GM19025 (cell line): ENCODE measurements at regions not wholly inside any gene's neighbourhood (a gene's known extent, or its start where the extent isn't known, plus 50 kb on each side); places are given as distances from the start of the nearest gene placed in this dataset.

Source experiments
- ATAC-seq: cut with Tn5 transposase; IDR thresholded peaks from one replicate; pipeline ENCODE4 v1.9.1; 2021; ENCODE audit warnings: mild to moderate bottlenecking, low read depth, moderate library complexity; ENCODE audit not compliant: unreplicated experiment

DNA sequence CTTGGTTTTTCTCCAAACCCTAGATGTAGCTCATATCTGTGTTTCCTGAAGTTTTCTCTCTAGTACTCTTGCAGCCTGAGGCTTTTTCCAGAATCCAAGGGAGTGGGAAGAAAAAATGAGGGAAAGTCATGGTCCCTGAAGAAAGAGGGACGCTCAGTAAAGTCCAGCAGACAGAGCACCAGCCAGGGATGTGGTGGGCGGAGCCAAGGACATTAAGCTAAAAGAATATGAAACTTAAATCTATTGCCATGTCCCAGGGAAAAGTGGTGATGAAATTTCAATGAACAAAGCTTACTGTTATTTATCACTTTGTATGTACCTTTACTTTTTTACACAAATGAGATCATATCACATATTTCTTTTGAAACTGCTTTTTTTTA, 430.2 kb downstream of the USP25 start:
- no peak for ATAC-seq

DNA sequence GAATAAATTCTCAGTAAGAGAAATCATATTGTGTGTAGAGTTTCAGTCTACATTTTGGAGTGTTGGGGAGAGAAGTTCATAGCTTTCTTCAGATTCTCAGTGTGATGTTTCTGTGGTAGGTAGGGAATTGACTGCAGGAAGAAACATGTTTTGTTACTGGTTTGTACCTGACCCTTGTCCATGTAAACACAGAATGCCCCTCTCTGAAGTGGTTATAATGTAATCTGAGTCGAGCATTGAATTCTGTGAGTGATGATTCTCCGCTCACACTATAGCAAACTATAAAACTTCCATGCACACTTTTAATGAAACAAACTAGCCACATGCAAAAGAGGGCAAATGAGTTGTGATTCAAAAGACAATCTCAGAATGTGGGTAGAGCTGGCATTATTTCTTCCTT, 433.2 kb downstream of the USP25 start:
- no peak for ATAC-seq

DNA sequence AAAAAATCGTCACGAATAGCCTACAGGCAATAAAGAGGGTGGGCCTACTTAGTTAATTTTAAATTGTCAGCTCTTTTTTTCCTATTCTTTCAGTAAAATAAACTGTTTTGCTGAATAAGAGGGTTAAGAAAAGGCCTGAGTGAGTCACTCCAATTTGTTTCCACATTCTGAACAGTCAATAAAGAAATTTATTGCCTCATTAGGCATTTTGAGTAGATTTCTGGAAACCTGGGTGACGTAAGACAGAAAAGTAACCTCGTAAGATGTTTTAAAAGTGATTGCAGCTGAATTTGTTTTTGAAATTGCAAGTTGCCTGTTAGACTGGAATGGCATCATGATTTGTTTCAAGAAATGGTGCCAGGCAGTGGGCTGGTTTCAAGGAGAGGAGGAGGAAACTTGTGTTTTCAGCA, 439.3 kb downstream of the USP25 start:
- no peak for ATAC-seq

DNA sequence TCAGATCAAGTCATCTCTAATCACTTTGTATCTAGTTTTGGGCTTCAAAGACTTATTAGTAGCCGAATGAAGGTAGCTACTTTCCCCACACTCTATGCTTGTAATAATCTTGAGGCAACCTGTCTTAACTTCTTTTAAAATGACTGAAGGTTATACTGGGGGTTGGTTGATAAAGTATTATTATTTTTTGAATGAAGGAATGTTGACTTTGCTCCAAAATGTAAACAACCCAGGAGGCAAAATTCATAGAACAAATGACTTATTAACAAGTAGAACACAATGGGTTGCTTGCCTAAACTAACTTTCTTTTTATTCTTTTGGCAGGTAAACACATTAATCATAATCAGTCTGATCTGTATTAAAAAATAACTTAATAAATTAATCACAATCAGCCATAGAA, 440.0 kb downstream of the USP25 start:
- ATAC-seq: no peak

DNA sequence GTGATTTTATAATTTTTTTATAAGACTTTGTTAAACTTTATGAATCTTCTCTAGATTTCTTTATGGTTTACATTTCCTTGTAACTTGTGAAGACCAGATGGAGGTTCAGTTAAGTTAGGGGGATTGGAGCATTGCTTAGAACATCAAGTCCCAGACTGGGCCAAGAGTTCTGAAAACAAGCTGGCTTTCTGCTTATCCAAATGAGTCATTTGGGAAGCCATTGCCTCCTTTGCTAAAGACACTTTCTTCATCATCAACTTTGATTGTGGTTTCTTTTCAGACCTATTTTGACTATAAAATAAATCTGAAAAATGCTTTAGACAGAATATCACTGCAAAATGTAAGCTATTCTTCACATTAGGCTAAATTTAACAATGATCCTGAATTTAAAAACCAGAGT, 446.8 kb downstream of the USP25 start:
- no peak for ATAC-seq

DNA sequence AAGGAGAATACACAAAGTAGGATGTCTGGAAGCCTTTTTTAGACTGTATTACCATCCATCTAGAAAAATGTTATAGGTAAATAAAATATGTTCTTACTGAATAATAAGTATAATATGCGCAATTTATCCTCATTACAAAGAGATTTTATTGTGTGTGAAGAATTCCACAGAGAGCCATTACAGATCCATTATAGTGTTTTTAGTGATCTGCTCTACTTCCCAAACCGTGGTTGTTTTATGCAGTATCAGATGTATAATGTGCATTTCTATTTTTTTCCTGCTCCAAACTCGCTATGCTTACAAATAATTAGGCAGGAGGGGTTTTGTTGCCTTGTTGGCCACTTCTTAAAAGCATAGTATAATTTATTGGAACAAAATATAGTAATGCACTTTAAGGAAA, 447.8 kb downstream of the USP25 start:
- ATAC-seq: no peak

DNA sequence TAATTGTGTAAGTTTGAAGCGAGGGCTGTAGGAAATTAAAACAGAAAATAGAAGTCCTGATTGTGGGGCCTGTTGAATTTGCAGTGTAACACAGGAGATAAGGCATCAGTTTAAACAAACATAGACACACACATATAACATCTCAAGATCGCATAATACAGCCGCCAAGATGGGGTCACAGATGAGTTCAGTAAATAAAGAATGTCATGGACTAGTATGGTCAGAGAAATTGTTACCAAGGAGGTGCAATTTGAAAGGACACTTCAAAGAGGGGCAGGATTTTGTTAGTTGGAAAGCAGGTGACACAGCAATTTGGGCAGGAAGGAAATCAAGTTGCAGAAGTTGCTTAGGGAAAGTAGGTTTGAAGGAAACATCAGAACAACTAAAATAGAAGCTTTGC, 450.0 kb downstream of the USP25 start:
- no peak for ATAC-seq

DNA sequence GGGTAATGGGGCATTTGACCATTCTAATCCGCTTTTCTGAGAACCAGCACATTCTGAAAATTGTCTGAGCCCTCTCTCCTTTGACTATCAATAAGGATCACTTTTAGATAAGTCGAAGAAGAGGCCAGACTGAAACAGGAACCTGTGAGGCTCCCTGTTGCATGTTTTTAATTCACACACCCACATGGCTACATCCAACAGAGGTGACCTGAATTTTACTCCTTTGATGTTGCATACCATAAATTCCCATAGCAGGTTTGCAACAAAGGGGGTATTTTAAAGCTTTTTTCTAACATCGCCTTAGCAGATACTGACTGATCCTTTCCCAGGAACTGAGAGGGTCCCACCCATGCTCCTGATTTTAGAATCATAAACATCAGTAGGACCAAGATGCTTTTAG, 450.8 kb downstream of the USP25 start:
- ATAC-seq: no peak

DNA sequence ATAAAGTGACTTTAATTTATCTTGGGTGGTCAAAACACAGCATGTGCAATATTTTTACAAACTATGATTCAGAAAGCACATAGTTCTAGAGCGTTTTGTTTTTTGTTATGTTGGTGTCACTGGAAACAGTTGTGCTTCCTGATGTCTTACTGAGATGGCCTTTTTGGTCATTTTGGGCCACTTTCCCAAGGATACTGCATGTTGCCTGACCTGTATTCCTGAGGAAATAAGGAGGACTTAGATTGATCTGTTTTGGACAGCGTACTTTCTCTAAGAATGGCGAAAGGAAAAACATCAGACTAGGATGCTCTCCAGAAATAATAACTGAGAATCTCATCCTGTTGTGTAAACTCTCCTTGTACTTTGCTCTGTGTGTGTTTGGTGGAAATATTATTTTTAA, 451.2 kb downstream of the USP25 start:
- no peak for ATAC-seq

DNA sequence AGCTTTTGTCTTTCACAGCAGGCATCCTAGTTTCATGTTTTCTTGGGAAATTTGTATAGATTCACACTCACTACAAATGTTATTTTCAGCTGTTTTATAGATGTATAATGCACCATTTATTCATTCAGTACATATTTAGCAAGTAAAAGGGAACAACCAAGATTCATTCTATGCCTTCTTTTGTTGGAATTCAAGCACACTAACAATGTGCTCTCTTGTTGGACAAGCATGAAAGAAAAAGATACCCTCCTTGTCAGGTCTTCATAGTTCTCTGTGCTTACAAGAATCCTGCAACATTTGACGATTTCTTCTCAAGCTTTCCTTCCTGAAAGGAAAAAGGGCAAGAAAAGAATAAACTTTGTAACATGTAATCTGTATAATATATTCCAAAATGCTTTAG, 456.0 kb downstream of the USP25 start:
- no peak for ATAC-seq

DNA sequence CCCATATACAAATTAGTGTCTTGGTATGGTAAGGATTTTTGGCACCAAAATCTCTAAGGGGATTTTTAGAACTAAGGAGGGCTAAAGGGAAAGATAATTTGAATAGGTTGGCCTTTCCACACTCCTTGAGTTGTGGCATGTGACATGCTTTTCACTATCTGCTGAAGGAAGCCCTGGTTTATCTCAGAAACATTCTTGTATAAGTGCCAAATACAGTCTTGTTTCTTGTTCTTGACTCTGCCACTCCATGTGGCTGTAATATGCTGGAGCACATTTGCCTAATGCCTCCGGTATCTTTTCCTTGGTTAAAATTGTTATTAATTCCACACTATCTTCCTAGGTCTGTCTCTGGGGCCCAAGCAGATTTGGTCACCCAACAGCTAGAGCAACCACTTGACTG, 457.0 kb downstream of the USP25 start:
- no peak for ATAC-seq

DNA sequence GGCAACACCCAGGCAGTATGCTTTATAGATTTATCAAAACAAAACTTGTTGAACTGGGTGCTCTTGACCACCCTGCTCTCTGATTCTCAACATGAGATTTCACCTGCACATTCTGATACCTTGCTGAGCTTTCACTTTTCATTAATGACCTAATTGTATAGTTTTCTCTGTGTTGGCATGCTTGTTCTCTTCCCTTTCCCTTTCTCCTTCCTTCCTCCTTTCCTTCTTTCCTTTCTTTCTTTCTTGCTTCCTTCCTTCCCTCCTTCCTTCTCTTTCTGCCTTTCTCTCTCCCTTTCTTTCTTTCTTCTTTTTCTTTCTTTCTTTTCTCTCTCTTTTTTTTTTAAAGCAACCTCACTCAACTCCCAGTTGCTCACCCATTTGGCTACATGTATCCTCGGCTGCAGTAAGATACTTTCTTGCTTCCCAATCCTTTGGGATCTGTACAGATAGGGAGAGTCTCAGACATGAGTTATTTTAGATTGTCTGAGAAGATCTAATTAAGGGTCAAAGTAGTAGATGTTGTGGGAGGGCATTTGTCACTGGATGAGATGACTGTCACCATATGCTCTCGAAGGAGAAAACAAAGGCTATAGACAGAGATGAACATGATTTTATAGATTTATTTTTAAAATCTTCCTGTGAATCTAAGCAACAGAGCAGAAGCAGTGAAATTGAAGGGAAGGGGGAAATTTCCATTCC, 458.0 kb downstream of the USP25 start:
- ATAC-seq: no peak

DNA sequence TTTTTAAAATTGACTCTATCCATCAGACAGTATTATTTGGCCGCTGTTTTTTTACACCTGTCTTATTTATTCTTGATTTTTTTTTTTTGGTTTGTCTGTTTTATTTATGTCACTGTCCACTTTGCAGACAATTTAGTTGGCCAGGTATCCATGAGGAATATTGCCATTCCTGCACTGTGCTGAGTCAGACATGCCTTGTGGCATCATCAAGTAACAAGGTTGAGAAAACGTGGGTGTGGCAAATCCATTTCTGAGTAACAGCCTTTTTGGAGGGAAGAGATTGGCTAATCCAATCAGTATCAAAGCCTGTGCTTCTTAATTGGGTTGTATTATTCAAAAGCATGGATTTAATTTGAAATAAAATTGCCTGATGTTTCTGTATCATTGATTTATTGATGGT, 463.1 kb downstream of the USP25 start:
- no peak for ATAC-seq

DNA sequence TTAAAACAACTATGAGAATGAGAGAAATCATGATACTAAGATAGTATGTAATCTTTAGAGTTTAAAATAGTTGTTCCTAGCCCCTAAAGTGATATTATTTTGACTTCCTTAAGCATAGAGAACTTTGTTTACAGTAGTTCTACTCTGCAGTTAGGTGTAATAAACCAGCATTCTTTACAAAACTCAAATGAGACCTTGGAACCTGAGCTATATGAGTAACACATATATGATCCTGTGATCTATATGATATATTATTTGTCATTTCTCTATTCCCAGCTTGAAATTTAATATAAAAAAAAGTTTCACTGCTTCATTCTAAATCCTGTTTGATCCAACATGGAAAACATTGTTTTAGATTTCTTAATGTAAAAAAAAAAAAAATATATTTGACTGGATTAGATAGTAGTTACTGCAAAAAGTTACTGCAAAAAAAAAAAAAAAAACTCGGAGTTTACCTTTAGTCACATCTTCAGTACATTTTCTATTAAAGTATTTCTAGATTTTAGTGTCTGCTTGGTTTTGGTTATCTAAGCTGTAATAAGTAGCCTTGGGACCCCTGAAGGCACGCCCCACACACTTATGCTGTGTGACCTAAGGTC, 463.8 kb downstream of the USP25 start:
- ATAC-seq: no peak

DNA sequence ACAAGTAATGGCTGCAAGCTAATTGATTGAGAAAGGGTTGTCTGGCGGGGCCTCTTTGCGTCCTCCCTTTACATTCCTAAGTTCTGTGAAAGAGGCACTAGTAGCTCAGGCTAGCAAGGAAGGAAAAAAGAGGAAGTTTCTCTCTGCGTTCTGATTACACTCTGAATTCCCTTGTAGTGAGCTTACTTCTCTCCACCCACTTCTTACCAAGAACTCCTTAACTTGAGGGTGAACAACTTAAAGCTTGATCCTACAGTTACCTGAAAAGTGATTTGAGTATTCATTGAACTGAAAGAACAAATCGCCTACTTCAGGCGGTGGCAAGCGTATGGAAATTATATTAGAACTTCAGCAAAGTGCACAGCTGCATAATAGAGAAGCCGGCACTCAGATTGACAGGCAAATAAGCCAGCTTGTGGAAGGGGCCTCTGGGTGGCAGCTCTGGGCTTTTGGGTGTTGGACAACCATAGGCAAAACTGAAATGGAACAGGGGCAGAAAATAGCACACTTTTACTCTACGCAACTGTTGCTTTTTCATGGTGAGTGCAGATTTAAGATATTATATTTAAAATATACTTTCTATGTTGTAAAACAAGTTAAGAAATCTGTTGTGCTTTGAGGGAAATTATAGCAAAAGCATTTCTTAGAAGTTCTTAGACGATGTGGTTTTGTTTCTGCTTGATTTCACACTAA, 464.5 kb downstream of the USP25 start:
- ATAC-seq: no peak

DNA sequence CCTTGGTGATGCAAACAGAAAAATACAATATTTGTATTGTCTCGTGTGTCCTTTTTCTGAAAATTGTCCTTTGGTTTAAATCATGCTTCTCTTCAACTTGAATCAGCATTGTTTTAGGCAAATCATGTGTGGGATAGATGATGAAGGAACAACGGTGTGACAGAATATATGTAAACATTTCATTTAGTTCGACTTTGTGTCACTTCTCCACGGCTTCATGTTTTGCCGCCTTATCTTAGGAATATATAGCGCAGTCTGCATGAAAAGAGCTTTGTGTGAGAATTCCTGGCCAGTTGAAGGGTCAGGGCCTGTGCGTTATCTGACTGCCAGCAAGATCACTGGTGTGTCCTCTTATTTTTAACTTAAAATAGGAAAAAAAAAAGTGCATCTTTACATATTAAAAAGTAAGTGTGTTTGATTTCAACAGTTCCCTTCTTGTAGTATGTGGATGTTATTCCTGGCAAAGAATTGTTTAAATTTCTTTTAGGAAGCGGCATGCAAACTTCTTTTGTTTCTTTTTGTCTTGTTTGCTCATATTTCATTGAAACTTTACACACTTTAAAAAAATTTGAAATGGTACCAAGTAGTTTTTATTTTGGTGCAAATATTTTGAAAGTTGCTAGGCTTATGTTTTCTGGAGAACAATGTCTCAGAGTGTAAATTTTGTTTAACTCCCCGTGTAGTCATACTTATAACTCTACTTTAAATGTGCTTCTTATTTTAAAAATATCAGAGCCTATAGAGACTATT, 465.2 kb downstream of the USP25 start:
- no peak for ATAC-seq

DNA sequence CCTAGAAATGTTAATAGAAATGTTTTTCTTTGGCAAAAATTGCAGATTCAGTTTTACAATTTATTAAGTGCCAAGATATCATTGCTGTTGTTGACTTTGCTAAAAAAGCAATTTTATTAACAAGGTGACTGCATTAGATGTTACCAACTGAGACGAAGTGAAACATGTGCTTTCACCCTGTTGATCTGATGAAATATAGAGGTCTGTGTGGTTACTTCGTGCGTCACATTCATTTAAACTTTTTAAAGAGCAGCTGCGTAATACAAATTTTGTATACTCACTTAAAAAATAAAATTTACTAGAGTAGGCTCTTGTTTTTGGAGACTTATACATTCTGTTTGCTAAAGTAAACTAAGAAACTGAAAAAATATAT, 465.7 kb downstream of the USP25 start:
- ATAC-seq: no peak

DNA sequence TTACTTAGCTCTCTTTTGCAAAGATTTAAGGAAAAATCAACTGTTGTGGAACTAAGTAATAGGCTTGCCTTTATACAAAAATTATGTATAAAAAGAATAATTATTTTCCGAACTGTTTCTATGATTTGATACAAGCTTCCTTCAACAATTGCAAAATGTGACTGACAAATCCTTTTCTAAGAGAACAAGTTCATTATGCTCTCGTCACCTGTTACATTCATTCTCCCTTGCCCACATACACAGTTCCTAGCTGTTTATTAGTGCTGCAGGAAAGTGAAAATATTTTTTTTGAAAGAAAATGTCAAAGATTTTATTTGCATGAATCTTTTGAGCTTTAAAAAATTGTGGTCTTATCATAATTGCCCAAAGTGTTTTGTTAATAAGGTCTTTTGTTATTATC, 466.2 kb downstream of the USP25 start:
- no peak for ATAC-seq

DNA sequence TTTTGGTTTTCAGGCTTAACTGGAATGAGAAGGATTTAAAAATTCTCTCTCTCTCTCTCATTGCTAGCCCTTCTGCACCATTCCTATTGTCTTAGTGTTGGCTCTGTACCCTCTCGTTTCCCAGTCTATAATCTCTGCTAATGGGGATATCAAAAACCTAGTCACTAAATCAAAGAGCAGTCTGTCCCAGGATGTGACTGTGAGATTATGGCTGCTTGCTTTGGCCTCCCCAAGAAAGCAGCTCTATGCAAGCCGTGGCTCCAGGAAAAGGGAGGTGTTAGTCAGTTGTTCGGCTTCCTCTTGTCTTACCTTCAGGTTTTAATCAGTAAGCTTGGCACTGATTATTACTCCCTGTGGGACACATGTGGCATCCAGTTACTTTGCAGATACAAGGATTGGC, 468.8 kb downstream of the USP25 start:
- no peak for ATAC-seq

DNA sequence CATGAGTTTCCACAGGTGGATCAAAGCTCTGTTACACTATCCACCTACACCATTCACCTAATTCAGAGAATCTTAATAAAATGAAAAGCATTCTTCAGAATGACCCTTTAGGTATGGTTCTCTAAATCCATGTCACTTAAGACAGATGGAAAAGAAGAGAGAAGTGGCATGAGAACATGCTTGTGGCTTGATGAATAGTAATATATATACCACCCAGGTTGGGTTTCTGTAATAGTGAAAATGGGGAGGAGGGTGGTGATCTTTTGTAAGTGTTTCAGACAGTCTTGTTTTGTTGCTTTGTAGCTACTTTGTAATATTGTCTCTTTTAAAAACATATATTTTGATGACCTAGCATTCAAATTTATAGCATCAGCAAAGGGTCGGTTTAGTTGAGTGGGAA, 469.8 kb downstream of the USP25 start:
- ATAC-seq: no peak

DNA sequence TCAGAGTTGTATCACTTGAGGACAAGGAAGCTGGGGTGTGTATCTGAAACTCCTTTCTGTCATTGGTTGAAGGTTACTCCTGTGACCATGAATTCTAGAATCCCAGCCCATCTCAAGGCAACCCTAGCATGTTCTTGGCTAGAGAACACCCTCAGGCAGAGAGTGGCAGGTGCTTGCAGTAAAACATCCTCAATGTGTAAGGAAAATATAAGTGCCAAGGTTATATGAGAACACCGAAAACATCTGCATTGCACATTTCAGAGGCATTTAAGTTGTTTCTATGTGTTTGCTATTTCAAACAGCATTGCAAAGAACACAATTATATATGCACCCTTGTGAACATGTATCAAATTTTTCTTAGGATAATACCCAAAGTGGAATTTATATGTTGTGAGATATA, 471.9 kb downstream of the USP25 start:
- no peak for ATAC-seq

DNA sequence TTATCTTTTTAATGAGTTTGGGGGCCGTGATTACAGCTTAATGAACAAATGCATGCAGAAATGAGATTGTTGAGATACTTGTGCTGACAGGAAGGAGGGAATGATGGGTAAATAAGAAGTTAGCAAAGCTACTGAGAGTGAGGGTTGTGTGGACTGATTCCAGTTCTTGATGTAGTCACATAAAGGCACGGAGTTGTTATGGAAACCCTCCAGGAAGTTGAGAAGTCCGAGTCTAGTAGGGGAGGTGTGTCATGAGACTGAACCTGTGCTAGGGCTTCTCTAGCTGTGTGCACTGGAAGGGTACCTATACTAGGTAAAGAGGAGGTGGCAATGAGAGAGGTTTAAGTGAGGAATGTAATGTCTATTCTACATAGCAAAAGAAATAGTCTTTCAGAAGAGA, 475.7 kb downstream of the USP25 start:
- no peak for ATAC-seq
